Loucy (cell line): ENCODE measurements at regions not wholly inside any gene's neighbourhood (a gene's known extent, or its start where the extent isn't known, plus 50 kb on each side); places are given as distances from the start of the nearest gene placed in this dataset.
"Not testable (repeated sequence)": the region's sequence is repeated elsewhere in the genome, so short reads cannot be mapped to it uniquely, and the experiment has no call there.

Experiments
- H2AFZ ChIP-seq: fragments of 200-600 bp; sonication (generic); 2 replicates; pipeline ENCODE4 v1.6.0; 2016; ENCODE audit warnings: antibody characterized with exemption, mild to moderate bottlenecking, low read length, moderate library complexity
- H3F3A ChIP-seq: fragments of 200-600 bp; 2 replicates; pipeline ENCODE4 v1.6.0; 2016; ENCODE audit warnings: antibody characterized with exemption, low read depth, mild to moderate bottlenecking
- H3K27me3 ChIP-seq: fragments of 200-600 bp; sonication (generic); 2 replicates; pipeline ENCODE4 v1.6.1; 2014; ENCODE audit warnings: low read length, mild to moderate bottlenecking; ENCODE audit not compliant: insufficient read depth, poor library complexity, severe bottlenecking
- H3K36me3 ChIP-seq: fragments of 200-600 bp; sonication (generic); 2 replicates; pipeline ENCODE4 v1.6.1; 2016; ENCODE audit warnings: low read length; ENCODE audit not compliant: insufficient read depth
- H3K4me1 ChIP-seq: fragments of 200-600 bp; sonication (generic); 2 replicates; pipeline ENCODE4 v1.5.1; 2014; ENCODE audit warnings: low read length, mild to moderate bottlenecking; ENCODE audit not compliant: insufficient read depth, poor library complexity, severe bottlenecking
- H3K4me2 ChIP-seq: fragments of 200-600 bp; sonication (generic); 2 replicates; pipeline ENCODE4 v1.6.0; 2014; ENCODE audit warnings: antibody characterized with exemption, low read length, low read depth, mild to moderate bottlenecking; ENCODE audit not compliant: poor library complexity, severe bottlenecking
- H3K4me3 ChIP-seq: fragments of 200-600 bp; sonication (generic); 2 replicates; pipeline ENCODE4 v1.5.1; 2014; ENCODE audit warnings: low read length, mild to moderate bottlenecking, mixed read lengths; ENCODE audit not compliant: poor library complexity, severe bottlenecking
- H3K79me2 ChIP-seq: fragments of 200-600 bp; sonication (generic); 2 replicates; pipeline ENCODE4 v1.6.1; 2014; ENCODE audit warnings: low read length; ENCODE audit not compliant: insufficient read depth
- H3K9ac ChIP-seq: fragments of 200-600 bp; sonication (generic); 2 replicates; pipeline ENCODE4 v1.6.0; 2014; ENCODE audit warnings: mild to moderate bottlenecking, low read depth, low read length, moderate library complexity; ENCODE audit not compliant: poor library complexity, severe bottlenecking
- H3K9me2 ChIP-seq: fragments of 200-600 bp; sonication (generic); replicated peaks from 2 replicates; pipeline ENCODE4 v1.6.1; 2016; ENCODE audit warnings: low read depth, low read length, mixed read lengths
- H3K9me3 ChIP-seq: fragments of 200-600 bp; sonication (generic); 2 replicates; pipeline ENCODE4 v1.6.1; 2014; ENCODE audit warnings: mild to moderate bottlenecking, antibody characterized with exemption, low read length, low read depth; ENCODE audit not compliant: insufficient read depth
- H4K20me1 ChIP-seq: fragments of 200-600 bp; sonication (generic); 2 replicates; pipeline ENCODE4 v1.6.0; 2014; ENCODE audit warnings: antibody characterized with exemption, low read length, mild to moderate bottlenecking; ENCODE audit not compliant: insufficient read depth, poor library complexity, severe bottlenecking

DNA sequence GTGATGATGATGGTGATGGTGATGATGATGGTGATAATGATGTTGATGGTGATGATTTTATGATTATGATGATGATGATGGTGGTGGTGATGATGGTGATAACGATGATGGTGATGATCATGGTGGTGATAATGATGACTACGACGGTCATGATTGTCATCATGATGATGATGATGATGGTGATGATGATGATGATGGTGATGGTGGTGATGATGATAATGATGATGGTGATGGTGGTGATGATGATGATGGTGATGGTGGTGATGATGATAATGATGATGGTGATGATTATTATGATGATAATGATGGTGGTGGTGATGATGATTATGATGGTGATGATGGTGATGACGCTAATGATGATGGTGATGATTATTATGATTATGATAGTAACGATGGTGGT lies 54.1 kb upstream of the SFSWAP start:
- H3K27me3 ChIP-seq, H3K9ac ChIP-seq, H3K9me2 ChIP-seq, H3F3A ChIP-seq, H3K4me1 ChIP-seq, H3K36me3 ChIP-seq, H3K79me2 ChIP-seq, H3K9me3 ChIP-seq, H2AFZ ChIP-seq, H3K4me3 ChIP-seq, H3K4me2 ChIP-seq, H4K20me1 ChIP-seq: not testable (repeated sequence)

DNA sequence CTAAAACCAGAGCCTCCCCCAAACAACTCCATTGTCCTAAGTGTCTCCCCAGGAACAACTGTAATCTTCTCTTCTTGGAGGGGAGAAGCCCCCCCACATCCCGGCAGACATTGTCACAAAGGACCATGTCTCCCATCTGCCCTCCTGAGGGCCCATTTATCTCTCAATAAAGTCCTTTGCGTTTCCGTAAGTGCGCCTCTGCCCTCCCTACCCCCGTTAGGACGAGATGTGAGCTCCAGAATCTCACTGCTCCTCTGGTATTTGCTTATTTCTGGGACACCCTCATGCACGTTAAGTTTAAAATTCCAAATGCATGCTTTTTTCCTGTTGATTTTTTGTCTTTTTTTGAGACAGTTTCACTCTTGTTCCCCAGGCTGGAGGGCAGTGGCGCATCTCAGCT lies 52.3 kb upstream of the SFSWAP start:
- not testable (repeated sequence) for H3K4me3 ChIP-seq, H3F3A ChIP-seq, H3K27me3 ChIP-seq, H3K36me3 ChIP-seq, H4K20me1 ChIP-seq, H3K79me2 ChIP-seq, H3K9ac ChIP-seq, H3K4me1 ChIP-seq, H3K9me2 ChIP-seq, H3K4me2 ChIP-seq, H2AFZ ChIP-seq, H3K9me3 ChIP-seq

DNA sequence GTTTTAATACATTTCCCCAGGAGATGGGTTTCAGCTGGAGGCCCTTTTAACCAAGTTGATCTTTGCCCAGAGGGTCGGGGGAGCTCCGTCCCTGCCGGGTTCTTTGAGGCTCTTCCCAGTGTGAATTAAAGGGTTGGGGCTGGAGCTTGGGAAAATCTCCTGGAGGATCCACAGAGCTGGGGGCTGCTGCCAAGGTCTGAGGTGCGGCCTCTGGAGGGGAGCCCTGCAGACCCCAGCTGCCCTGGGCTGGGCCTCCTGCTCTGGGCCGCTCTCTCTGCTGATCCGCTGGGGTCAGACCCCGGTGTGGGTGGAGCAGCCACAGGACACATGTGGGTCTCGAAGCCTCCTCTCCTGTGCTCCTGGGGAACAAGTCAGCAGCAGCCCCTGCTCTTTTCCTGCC lies 51.4 kb upstream of the SFSWAP start:
- H3K9me3 ChIP-seq, H3K4me1 ChIP-seq, H3K79me2 ChIP-seq, H3K36me3 ChIP-seq, H2AFZ ChIP-seq, H3K4me2 ChIP-seq, H3K4me3 ChIP-seq, H4K20me1 ChIP-seq, H3K9me2 ChIP-seq, H3F3A ChIP-seq, H3K27me3 ChIP-seq, H3K9ac ChIP-seq: not testable (repeated sequence)

DNA sequence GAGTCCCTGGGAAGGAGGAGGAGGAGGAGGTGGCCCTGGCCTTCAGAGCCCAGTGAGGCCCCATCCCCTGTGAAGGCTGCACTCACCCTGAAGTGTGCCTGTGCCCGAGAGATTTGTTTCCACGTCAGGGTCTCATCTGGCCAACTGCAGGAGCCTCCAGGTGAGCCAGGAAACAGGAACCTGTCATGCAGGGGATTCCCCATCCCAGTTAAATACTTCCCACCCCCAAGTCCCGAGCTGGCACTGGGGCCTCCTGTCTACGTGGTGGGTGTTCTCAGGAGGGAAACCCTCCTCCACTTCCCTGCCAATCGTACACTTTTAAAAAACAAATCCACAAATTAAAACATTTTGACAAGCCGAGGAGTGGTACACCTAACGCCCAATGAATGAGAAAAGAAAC lies 50.9 kb upstream of the SFSWAP start:
- not testable (repeated sequence) for H3K4me1 ChIP-seq, H3K79me2 ChIP-seq, H4K20me1 ChIP-seq, H3K9ac ChIP-seq, H3K9me2 ChIP-seq, H3F3A ChIP-seq, H3K4me2 ChIP-seq, H3K4me3 ChIP-seq, H2AFZ ChIP-seq, H3K27me3 ChIP-seq, H3K9me3 ChIP-seq, H3K36me3 ChIP-seq

DNA sequence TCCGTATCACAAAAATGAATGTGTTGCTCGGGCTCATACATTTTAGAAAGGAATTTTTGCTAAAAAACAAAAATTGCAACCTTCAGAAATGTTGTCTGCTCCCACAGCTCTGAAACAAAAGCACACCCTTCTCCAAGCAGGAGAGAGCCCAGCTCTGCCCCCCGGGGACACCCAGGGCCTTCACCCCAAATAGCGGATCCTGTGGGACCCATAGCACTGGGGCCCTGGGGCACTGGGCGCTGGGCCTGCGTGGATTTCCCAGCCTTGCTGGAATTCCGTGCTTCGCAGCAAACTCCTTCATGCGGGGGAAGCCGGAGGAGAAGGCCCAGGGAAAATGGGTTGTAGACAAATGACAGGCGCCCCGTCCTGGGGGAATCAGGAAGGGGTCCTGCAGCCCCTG lies 50.5 kb upstream of the SFSWAP start:
- not testable (repeated sequence) for H3K4me1 ChIP-seq, H3K9ac ChIP-seq, H3K27me3 ChIP-seq, H3K9me3 ChIP-seq, H3F3A ChIP-seq, H3K36me3 ChIP-seq, H4K20me1 ChIP-seq, H3K4me2 ChIP-seq, H3K79me2 ChIP-seq, H3K4me3 ChIP-seq, H3K9me2 ChIP-seq, H2AFZ ChIP-seq
